HG02938 (cell line): ENCODE measurements at regions not wholly inside any gene's neighbourhood (a gene's known extent, or its start where the extent isn't known, plus 50 kb on each side); places are given as distances from the start of the nearest gene placed in this dataset.
"Not testable (repeated sequence)": the region's sequence is repeated elsewhere in the genome, so short reads cannot be mapped to it uniquely, and the experiment has no call there.

Source experiments
- ATAC-seq: cut with Tn5 transposase; IDR thresholded peaks from one replicate; pipeline ENCODE4 v1.9.1; 2021; ENCODE audit warnings: mild to moderate bottlenecking, moderate library complexity; ENCODE audit not compliant: unreplicated experiment

- no peak for ATAC-seq
These were observed 258.6 kb downstream of the STIM2 start for GRCh38 chr4:27119239-27119638.

GRCh38 chr4:27121830-27122229, 261.2 kb downstream of the STIM2 start:
- no peak for ATAC-seq

GRCh38 chr4:27123123-27123768, 262.6 kb downstream of the STIM2 start:
- ATAC-seq = no peak

GRCh38 chr4:27123769-27124124, 263.1 kb downstream of the STIM2 start:
- no peak for ATAC-seq

- not testable (repeated sequence) for ATAC-seq
These were observed 266.3 kb downstream of the STIM2 start for GRCh38 chr4:27126895-27127294.

- no peak for ATAC-seq
These were observed 267.8 kb downstream of the STIM2 start for GRCh38 chr4:27128443-27128842.

GRCh38 chr4:27129871-27130366, 269.3 kb downstream of the STIM2 start:
- no peak for ATAC-seq

GRCh38 chr4:27132497-27132896, 271.9 kb downstream of the STIM2 start:
- no peak for ATAC-seq

- no peak for ATAC-seq
These were observed 279.8 kb downstream of the STIM2 start for GRCh38 chr4:27140486-27140885.

- no peak for ATAC-seq
These were observed 280.9 kb downstream of the STIM2 start for GRCh38 chr4:27141530-27141929.

- no peak for ATAC-seq
These were observed 282.2 kb downstream of the STIM2 start for GRCh38 chr4:27142841-27143240.

GRCh38 chr4:27145597-27145996, 285.0 kb downstream of the STIM2 start:
- no peak for ATAC-seq

- ATAC-seq = no peak
These were observed 287.7 kb downstream of the STIM2 start for GRCh38 chr4:27148211-27148895.

GRCh38 chr4:27149541-27150212, 289.0 kb downstream of the STIM2 start:
- ATAC-seq = no peak

GRCh38 chr4:27152703-27153102, 292.1 kb downstream of the STIM2 start:
- ATAC-seq = no peak

- no peak for ATAC-seq
These were observed 294.1 kb downstream of the STIM2 start for GRCh38 chr4:27154706-27155105.

GRCh38 chr4:27161191-27161590, 300.6 kb downstream of the STIM2 start:
- ATAC-seq = no peak

GRCh38 chr4:27168783-27169182, 308.1 kb downstream of the STIM2 start:
- no peak for ATAC-seq

GRCh38 chr4:27173280-27173679, 312.6 kb downstream of the STIM2 start:
- no peak for ATAC-seq

- no peak for ATAC-seq
These were observed 315.8 kb downstream of the STIM2 start for GRCh38 chr4:27176400-27176799.

- no peak for ATAC-seq
These were observed 316.2 kb downstream of the STIM2 start for GRCh38 chr4:27176881-27177280.

- no peak for ATAC-seq
These were observed 317.4 kb downstream of the STIM2 start for GRCh38 chr4:27178061-27178460.
